Panc1 (cell line): ENCODE measurements at regions not wholly inside any gene's neighbourhood (a gene's known extent, or its start where the extent isn't known, plus 50 kb on each side); places are given as distances from the start of the nearest gene placed in this dataset.
"Not testable (repeated sequence)": the region's sequence is repeated elsewhere in the genome, so short reads cannot be mapped to it uniquely, and the experiment has no call there.

Source experiments
- CTCF ChIP-seq: fragments of 450-650 bp; IDR thresholded peaks from 2 replicates; pipeline ENCODE4 v1.5.1; 2017; ENCODE audit warnings: mild to moderate bottlenecking
- POLR2AphosphoS5 ChIP-seq: IDR thresholded peaks from 2 replicates; pipeline ENCODE4 v1.6.1; 2012; ENCODE audit warnings: mild to moderate bottlenecking, low read depth, low read length, moderate library complexity
- REST ChIP-seq, 2 experiments: IDR thresholded peaks; 2 replicates each; pipeline ENCODE4 v1.6.1; 2011 to 2012; ENCODE audit warnings: low read depth in 2 of 2, control low read depth in 1 of 2, low read length in 1 of 2, mild to moderate bottlenecking in 1 of 2, moderate library complexity in 1 of 2; ENCODE audit not compliant: insufficient read depth in 1 of 2
- SIN3A ChIP-seq: IDR thresholded peaks from 2 replicates; pipeline ENCODE4 v1.6.1; 2012; ENCODE audit warnings: low read depth, mild to moderate bottlenecking, low read length, moderate library complexity, borderline replicate concordance; ENCODE audit not compliant: insufficient read depth
- TCF7L2 ChIP-seq: IDR thresholded peaks from 2 replicates; pipeline ENCODE4 v1.6.1; 2011; ENCODE audit warnings: mild to moderate bottlenecking, low read depth, low read length, inconsistent platforms

- TF ChIP-seq CTCF; REST (IDR thresholded peaks at IDR 0.05; ENCODE audit: insufficient read depth in 1 of 2, low read depth in 2 of 2, low read length in 1 of 2); POLR2AphosphoS5; TCF7L2; SIN3A: not testable (repeated sequence)
Observed at GRCh38 chrX:979127-979526, 233.3 kb downstream of the CRLF2 start.
